Loucy (cell line): ENCODE measurements at regions not wholly inside any gene's neighbourhood (a gene's known extent, or its start where the extent isn't known, plus 50 kb on each side); places are given as distances from the start of the nearest gene placed in this dataset.

Experiments used
- H2AFZ ChIP-seq: fragments of 200-600 bp; sonication (generic); 2 replicates; pipeline ENCODE4 v1.6.0; 2016; ENCODE audit warnings: antibody characterized with exemption, mild to moderate bottlenecking, low read length, moderate library complexity
- H3F3A ChIP-seq: fragments of 200-600 bp; 2 replicates; pipeline ENCODE4 v1.6.0; 2016; ENCODE audit warnings: antibody characterized with exemption, low read depth, mild to moderate bottlenecking
- H3K27me3 ChIP-seq: fragments of 200-600 bp; sonication (generic); 2 replicates; pipeline ENCODE4 v1.6.1; 2014; ENCODE audit warnings: low read length, mild to moderate bottlenecking; ENCODE audit not compliant: insufficient read depth, poor library complexity, severe bottlenecking
- H3K36me3 ChIP-seq: fragments of 200-600 bp; sonication (generic); 2 replicates; pipeline ENCODE4 v1.6.1; 2016; ENCODE audit warnings: low read length; ENCODE audit not compliant: insufficient read depth
- H3K4me1 ChIP-seq: fragments of 200-600 bp; sonication (generic); 2 replicates; pipeline ENCODE4 v1.5.1; 2014; ENCODE audit warnings: low read length, mild to moderate bottlenecking; ENCODE audit not compliant: insufficient read depth, poor library complexity, severe bottlenecking
- H3K4me2 ChIP-seq: fragments of 200-600 bp; sonication (generic); 2 replicates; pipeline ENCODE4 v1.6.0; 2014; ENCODE audit warnings: antibody characterized with exemption, low read length, low read depth, mild to moderate bottlenecking; ENCODE audit not compliant: poor library complexity, severe bottlenecking
- H3K4me3 ChIP-seq: fragments of 200-600 bp; sonication (generic); 2 replicates; pipeline ENCODE4 v1.5.1; 2014; ENCODE audit warnings: low read length, mild to moderate bottlenecking, mixed read lengths; ENCODE audit not compliant: poor library complexity, severe bottlenecking
- H3K79me2 ChIP-seq: fragments of 200-600 bp; sonication (generic); 2 replicates; pipeline ENCODE4 v1.6.1; 2014; ENCODE audit warnings: low read length; ENCODE audit not compliant: insufficient read depth
- H3K9ac ChIP-seq: fragments of 200-600 bp; sonication (generic); 2 replicates; pipeline ENCODE4 v1.6.0; 2014; ENCODE audit warnings: mild to moderate bottlenecking, low read depth, low read length, moderate library complexity; ENCODE audit not compliant: poor library complexity, severe bottlenecking
- H3K9me2 ChIP-seq: fragments of 200-600 bp; sonication (generic); replicated peaks from 2 replicates; pipeline ENCODE4 v1.6.1; 2016; ENCODE audit warnings: low read depth, low read length, mixed read lengths
- H3K9me3 ChIP-seq: fragments of 200-600 bp; sonication (generic); 2 replicates; pipeline ENCODE4 v1.6.1; 2014; ENCODE audit warnings: mild to moderate bottlenecking, antibody characterized with exemption, low read length, low read depth; ENCODE audit not compliant: insufficient read depth
- H4K20me1 ChIP-seq: fragments of 200-600 bp; sonication (generic); 2 replicates; pipeline ENCODE4 v1.6.0; 2014; ENCODE audit warnings: antibody characterized with exemption, low read length, mild to moderate bottlenecking; ENCODE audit not compliant: insufficient read depth, poor library complexity, severe bottlenecking
- CTCF ChIP-seq: fragments of 200-600 bp; sonication (generic); conservative IDR thresholded peaks from 2 replicates; pipeline ENCODE4 v1.5.1; 2014; ENCODE audit warnings: mild to moderate bottlenecking, antibody characterized with exemption, low read length
- EZH2phosphoT487 ChIP-seq: fragments of 200-600 bp; IDR thresholded peaks from 2 replicates; pipeline ENCODE4 v1.6.1; 2018; ENCODE audit warnings: antibody characterized with exemption, mild to moderate bottlenecking, moderate library complexity, borderline replicate concordance

DNA sequence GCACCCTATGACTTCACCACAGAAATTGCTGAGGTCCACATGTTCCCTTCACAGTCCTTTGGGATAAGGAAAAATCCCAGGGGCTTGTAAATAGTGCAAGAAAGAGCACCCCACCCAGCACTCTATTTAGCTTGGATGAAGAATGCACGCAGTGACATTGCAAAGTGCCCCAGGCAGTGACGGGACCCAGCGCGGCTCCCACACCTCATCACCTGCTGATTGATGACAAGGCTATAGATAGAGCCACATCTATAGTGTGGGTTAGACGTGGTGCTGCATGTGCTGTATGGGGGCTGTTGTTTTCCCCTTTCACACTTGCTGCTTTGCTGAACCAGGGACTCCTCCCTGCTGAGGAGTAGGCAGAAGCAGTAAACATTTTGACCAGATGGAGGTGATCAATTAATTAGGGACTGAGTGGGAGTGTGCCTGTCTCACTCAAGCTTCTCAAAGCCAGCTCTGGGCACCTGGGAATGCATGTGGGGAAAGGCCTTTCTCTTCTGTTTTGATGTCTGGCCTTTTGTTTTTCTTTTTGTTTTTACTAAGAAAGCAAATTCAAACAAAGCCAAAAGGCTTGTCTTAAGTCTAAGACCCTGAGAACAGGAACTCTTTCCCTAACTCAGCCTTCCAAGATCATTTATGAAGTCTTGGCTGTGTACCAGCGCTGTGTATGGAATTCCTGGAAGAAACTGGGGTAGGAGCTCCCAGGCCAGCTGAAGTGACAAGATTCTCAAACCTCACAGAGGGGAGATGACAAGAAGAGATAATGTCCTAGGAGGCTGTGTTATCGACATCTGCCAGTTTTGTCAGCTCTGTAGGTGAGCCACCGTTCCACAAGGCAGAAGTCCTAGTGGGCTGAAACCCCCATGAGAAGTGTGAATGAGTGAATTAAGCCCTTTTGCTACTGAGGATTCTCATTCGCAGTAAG, 219.7 kb downstream of the BARX2 start:
- Histone ChIP-seq H3K27me3 (no peaks in the 10 kb centered on the region), H2AFZ (no peak overlapping the region), H3K9ac (no peak overlapping the region), H3K9me3 (no peaks in the 10 kb centered on the region), H3K4me3 (no peak overlapping the region), H3K9me2 (no peaks in the 10 kb centered on the region), H3K79me2 (no peaks in the 10 kb centered on the region), H3K4me2 (no peak overlapping the region), H3K4me1 (no peaks in the 10 kb centered on the region), H3F3A (no peaks in the 10 kb centered on the region), H4K20me1 (no peaks in the 10 kb centered on the region), H3K36me3 (no peaks in the 10 kb centered on the region)
- TF ChIP-seq EZH2phosphoT487: no peak
- TF ChIP-seq CTCF: no peak

- H3K9me3 ChIP-seq: no peaks in the 10 kb centered on the region
- no peaks in the 10 kb centered on the region for H3F3A ChIP-seq
- H3K9ac ChIP-seq: no peak overlapping the region
- no peaks in the 10 kb centered on the region for H4K20me1 ChIP-seq
- H2AFZ ChIP-seq: no peak overlapping the region
- no peaks in the 10 kb centered on the region for H3K79me2 ChIP-seq
- H3K9me2 ChIP-seq: no peaks in the 10 kb centered on the region
- no peaks in the 10 kb centered on the region for H3K4me1 ChIP-seq
- TF ChIP-seq EZH2phosphoT487: no peak
- TF ChIP-seq CTCF: no peak
- no peaks in the 10 kb centered on the region for H3K27me3 ChIP-seq
- H3K4me2 ChIP-seq: no peak overlapping the region
- H3K36me3 ChIP-seq: no peaks in the 10 kb centered on the region
- no peak overlapping the region for H3K4me3 ChIP-seq
These were observed 219.3 kb upstream of the TMEM45B start for GRCh38 chr11:129596351-129596750.

- no peak overlapping the region for H3K4me2 ChIP-seq
- no peaks in the 10 kb centered on the region for H3K9me3 ChIP-seq
- no peaks in the 10 kb centered on the region for H4K20me1 ChIP-seq
- H3K9ac ChIP-seq: no peak overlapping the region
- no peaks in the 10 kb centered on the region for H3K79me2 ChIP-seq
- no peak for TF ChIP-seq CTCF
- TF ChIP-seq EZH2phosphoT487: no peak
- H3K36me3 ChIP-seq: no peaks in the 10 kb centered on the region
- H3K4me3 ChIP-seq: no peak overlapping the region
- H3K4me1 ChIP-seq: no peaks in the 10 kb centered on the region
- H3F3A ChIP-seq: no peaks in the 10 kb centered on the region
- H3K27me3 ChIP-seq: no peaks in the 10 kb centered on the region
- H3K9me2 ChIP-seq: no peaks in the 10 kb centered on the region
- H2AFZ ChIP-seq: no peak overlapping the region
These were observed 217.3 kb upstream of the TMEM45B start for GRCh38 chr11:129598378-129598777.
